HK-2 (cell line): ENCODE measurements at regions not wholly inside any gene's neighbourhood (a gene's known extent, or its start where the extent isn't known, plus 50 kb on each side); places are given as distances from the start of the nearest gene placed in this dataset.
"Not testable (repeated sequence)": the region's sequence is repeated elsewhere in the genome, so short reads cannot be mapped to it uniquely, and the experiment has no call there.

Experiments used
- DNase-seq: peaks from one replicate; pipeline ENCODE4 v3.0.0-alpha.2; 2018; ENCODE audit not compliant: unreplicated experiment

DNA sequence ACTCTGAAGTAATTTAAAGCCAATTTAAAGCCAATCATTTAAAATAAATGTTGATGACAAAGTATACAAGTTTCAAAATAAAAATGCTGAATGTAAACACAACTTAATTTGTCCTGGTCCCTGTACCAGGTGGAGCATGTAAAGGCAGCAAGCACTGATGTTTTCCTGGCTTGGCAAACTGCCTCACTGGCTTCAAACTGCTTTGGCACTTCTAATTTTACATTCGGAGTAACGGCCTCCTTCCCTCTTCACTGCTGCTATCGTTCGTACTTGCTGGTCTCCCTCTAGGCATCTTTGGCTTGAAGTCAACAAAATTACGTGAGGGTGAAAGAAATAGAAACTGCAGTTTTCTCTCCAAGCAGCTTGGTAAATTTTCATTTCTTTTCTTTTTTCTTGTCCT, 287.9 kb downstream of the LTN1 start:
- no peak for DNase-seq

DNA sequence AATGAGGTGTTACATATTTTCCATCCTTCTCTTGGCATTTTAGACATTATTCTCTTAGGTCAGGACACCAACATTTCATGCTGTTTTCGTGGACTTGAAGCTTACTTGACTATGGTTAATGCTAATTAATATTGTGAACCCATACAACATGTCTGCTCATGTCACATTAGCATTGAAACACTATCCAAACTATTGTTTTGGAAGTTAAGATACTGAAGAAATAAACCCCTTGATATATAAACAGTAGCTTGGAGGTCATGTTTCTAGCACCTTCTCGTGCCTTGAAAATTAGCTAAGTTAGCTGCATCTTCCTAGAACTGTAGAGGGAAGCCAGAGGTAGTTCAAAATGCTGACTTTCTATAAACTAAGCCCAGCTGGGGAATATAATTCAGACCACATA, 288.8 kb downstream of the LTN1 start:
- DNase-seq, result no peak

DNA sequence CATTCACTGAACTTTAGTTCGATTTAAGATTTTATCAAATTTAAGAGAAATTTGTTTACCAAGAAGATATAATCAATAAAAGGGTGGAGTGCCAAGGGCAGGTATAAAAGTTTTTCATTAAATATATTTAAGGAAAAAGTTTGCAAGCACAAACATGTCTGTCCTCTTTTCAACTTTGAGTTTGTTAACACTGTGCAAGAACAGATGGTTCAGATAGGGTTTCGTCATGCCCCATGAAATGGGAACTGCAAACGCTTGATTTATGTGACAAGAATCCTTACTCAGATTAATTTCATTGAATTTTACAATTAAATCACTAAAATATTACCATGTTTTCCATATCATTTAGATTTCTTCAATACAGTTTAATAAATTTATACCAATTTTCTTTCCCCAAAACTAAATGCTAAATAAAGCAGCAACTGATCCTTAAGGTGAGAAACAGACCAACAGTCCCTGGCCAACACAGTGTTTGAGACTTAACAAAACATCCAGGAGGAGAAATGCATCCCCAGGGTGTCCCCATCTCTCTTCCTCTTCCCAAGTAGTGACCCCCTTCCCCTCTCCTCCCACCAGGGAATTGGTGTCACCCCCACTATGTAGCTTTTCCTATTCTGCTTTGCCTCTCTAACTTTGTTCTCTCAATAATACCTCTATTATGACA, 292.9 kb downstream of the LTN1 start:
- DNase-seq, result no peak

DNA sequence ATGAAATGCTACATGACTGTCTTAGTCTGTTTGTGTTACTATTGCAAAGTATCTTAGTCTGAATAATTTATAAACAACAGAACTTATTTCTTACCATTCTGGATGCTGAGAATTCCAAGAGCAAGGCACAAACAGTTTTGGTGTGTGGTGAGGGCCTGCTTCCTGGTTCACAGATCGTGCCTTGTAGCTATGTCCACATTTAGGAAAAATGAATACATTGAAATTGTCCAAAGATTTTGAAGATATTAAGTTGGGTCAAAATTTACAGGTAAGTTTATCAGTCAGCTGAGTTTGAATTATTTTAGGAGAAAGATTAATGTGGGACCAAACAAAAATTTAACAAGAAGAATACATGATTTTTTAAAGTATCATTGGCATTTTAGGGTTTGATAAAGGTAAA, 293.5 kb downstream of the LTN1 start:
- DNase-seq, result no peak

DNA sequence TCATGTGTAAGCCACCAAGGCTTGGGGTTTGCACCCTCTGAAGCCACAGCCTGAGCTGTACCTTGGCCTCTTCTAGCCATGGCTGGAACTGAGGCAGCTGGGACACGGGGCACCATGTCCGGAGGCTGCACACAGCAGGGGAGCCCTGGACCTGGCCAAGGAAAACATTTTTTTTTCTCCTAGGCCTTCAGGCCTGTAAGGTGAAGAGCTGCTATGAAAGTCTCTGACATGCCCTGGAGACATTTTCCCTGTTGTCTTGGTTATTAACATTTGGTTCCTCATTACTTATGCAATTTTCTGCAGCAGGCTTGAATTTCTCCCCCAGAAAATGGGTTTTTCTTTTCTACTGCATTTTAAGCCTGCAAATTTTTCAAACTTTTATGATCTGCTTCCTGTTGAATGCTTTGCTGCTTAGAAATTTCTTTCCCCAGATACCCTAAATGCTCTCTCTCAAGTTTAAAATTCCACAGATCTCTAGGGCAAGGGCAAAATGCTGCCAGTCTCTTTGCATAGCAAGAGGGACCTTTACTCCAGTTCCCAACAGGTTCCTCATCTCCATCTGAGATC, 295.8 kb downstream of the LTN1 start:
- no peak for DNase-seq

DNA sequence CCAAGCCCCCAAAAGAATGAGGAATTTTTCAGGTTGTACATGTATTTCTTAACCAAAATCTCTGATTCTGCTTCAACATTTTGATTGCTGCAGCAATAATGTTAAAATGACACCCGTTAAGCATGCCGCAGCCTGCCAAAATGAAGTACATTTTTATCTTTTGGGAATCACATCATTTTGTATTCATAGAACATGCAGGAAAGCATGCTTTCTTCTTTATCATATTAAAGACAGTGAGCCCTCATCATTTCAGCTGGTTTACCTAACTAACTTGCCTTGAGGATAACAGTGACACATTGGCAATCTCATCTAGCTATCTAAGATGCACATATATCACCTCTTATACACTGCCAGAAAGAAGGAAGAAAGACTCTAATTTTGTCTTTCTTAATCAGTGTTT, 299.2 kb downstream of the LTN1 start:
- no peak for DNase-seq

DNA sequence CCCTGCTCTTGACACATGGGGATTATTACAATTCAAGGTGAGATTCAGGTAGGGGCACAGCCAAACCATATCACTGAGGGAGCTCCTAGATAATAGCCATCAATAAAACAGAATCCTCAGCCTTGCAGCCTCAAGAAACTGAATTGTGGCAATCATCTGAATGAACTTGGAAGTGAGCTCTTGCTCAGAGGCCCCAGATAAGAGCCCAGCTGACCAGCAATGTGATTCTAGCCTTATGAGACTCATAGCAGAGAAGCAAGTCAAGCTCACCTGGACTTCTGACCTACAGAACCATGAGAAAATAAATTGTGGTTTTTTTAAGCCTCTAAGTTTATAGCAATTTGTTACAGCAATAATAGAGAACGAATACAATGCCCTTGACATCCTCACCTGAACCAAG, 302.5 kb downstream of the LTN1 start:
- DNase-seq, result no peak

DNA sequence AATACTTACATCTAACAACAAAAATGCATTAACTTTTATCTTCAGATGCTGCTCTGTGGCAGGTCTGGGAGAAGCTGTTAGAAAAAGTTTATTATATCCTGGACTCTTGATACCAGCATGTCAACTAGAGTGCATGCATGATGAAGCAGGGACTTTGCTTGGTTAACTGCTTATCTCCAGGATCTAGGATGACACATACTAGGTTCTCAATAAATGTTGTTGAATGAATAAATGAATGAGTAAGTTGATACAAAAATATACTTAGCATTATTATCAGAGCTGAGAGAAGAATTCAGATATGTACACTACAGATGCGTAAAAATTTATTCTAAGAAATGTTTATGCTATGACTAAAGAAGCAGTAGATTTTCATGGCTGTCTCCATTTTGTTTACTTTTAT, 304.3 kb downstream of the LTN1 start:
- DNase-seq, result no peak

DNA sequence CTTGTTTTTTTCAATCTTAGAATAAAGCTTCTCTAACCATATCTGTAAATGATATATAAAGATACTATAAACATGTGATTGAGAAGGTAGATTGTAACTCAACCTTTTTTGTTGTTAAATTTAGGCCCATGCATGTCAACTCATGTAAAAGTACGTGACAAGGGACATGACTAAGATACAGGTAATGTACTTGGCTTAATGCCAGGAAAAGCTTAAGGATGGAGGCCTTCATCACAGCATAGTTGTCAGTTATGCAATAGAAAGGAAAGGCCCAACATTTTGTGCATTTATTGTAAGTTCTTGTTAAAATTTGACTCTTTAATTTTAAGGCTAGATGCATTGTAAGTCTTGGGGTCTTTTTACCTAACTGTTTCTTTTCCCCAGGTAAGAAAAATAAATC, 305.1 kb downstream of the LTN1 start:
- DNase-seq, result no peak

DNA sequence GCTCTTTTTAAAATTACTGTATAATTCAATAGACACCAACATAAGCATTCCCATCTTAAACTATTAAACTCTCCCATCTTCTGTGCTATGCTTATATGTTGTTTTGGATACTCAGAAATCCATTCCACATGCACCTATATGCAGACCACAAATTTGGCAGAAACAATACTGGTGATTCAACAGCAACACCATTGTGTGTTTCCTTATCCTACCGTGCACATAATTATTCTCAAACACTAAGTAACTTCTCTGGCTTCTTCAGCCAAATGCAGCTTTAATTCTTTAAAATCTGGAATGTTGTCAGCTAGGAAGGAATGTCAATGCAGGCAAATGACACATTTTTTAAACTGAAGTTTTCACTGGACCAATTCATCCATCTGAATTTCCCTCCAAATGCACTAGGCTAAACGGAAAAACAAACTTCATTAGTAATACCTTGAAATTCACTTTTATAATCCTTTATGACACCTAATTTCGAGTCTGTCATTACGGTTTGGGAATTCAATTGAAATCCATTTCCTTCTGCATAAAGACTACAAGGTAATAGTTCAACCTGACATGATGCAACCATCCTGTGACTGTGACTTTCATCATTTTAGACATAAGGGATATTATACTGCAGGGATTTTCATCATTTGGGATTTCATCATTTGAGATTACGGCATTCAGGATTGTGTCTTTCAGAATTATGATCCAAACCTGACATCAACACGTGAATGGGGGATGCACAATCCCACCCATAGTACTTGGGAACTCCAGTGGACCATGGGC, 308.5 kb downstream of the LTN1 start:
- no peak for DNase-seq

DNA sequence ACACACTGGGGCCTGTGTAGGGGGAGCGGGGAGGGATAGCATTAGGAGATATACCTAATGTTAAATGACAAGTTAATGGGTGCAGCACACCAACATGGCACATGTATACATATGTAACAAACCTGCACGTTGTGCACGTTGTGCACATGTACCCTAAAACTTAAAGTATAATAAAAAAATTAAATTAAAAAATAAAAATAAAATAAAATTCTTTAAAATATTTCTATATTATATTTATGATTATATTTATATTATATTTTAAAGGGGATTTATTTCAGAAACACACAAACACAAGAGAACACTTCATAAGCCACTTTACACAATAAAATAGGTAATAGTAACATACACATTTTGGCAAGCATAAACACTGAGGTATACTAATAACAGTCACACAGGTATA, 309.8 kb downstream of the LTN1 start:
- DNase-seq, result not testable (repeated sequence)

DNA sequence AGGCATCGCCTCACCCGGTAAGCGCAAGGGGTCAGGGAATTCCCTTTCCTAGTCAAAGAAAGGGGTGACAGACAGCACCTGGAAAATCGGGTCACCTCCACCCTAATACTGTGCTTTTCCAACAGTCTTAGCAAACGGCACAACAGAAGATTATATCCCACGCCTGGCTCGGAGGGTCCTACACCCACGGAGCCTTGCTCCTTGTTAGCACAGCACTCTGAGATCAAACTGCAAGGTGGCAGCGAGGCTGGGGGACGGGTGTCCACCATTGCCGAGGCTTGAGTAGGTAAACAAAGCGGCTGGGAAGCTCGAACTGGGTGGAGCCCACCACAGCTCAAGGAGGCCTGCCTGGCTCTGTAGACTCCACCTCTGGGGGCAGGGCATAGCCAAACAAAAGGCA, 315.6 kb downstream of the LTN1 start:
- DNase-seq, result not testable (repeated sequence)

DNA sequence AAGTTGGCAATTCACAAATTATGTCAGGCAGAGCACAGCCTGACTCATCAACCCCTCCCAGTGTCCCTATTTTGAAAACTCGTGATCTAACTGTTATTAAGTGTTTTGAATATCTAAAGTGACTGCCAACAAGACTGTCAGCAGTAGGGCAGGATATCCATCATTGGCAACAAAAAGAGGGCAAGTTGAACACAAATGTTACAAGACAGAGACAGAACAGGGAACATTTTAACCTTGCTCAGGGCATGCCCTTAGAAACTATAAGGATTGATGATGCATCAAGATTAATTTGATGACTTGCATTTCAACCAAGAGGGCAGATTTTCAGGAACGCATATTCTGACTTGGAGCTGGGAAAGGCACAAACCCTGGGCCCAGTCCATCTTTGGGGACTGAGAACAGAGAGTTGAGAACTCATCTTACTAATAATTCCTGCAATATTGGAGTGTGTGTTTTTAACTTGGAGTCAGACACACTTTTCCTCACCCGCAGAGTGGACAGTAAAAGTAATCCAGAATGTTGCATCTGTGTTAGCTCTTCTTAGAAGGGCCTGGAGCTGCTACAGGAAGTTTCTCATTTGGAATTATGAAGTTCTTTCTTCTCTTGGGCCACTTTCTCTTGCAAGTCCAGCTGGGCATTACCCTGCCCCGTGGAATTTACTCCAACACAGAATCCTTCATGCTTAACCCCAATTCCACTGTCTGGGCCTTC, 317.2 kb downstream of the LTN1 start:
- DNase-seq, result no peak

DNA sequence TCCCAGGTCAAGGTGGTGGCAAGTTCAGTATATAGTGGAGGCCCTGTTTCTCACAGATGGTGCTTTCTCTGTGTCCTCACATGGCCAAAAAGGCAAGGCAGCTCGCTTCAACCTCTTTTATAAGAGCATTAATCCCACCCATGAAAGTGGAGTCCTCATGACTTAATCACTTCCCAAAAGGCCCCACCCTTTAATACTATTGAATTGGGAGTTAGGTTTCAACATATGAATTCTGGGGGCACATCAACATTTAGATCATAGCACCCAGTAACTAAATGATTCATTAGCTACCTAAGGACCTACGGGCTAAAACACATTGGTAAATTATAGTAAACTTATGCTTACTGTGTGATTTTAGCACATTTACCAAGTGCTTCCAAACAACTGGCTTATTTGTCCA, 317.9 kb downstream of the LTN1 start:
- DNase-seq, result no peak

DNA sequence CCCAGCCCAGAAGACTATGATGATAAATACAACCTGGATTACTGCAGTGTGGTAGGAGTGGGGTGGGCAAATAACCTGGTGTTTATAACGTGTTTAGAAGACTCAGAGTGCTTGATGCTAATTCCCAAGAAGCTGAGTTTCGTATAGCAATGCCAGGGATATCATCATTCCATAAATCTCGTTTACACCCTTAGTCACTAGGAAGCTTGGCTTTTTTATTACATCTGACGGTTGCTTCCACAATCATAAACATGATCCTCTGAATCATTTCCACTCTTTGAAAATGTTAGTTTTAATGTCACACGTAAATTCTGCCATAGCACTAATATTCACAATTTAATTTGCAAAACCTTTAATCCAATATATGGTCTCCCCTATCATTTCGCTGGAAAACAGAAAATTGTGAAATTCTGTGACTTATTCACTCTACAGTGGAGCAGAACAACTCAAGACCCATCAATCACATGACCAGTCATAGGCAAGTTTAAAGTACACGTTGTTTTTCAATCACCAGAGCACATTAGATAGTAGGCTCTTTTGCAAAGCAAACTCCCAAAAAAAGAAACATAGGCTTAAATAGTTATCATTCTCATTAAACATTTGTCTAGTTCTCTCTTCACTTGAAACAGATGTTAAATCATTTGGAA, 321.0 kb downstream of the LTN1 start:
- no peak for DNase-seq

DNA sequence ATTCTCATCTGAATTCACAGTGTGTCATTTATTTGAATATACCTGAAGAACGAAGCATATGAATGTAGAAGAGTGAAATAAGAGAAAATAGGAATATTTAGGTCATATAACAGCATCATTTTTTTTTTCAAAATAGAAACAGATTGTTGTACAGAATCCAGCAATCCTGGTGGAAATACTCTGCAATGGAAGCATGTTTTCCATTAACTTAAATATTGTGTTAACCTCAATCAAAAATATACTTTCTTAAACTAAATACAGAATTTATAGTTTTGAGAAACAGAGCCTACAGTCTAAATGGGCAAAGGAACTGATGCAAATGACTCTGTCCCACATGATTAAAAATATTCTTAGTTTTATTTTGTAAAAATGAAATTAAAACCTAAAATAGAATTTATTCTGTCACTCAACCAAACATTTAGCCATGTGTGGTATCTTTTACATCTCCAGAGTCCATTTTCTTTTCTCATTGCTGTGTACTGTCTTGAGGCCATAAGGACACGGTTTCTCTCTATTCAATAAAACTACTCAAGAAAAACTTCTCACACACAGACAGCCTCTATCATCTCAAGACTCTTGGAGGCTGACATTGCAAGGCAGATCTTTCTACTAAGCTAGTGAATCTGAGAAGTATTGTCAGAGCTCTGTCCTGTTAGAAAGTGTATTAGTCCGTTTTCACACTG, 322.6 kb downstream of the LTN1 start:
- no peak for DNase-seq

DNA sequence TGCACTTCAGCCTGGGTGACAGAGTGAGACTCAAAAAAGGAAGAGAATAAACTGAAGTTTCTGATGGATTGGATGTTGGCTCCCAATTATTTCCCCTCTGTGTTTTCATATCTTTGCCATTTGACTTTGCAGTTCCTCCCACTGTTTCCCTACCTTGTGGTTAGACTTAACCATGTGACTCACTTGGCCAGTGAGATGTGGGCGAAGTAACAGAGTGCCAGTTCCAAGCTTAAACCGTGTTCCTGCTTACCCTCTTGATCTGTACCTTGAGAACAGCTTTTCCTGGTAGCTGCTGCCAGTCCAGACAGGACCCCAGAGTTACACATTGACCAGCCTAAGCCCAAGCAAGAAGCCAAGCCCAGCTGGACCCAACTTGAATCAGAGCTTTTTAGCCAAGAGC, 323.4 kb downstream of the LTN1 start:
- DNase-seq, result no peak

DNA sequence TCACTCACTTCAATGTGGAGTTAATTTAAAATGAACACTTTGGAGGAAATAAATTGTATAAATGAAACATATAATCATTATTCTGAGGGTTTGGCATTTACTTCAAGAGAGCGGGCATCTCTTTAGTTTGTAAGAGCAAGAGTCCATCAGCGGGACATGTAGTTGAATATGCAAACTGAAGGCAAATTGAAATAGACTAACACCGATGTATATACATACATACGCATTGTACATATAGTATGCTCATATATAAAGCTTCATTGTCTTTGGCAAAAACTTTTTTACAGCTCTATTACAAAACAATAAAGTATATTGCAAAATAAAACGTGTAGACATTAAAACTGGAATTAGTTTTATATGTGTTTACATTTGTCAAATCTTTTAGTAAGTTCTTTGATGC, 328.9 kb downstream of the LTN1 start:
- DNase-seq, result no peak

DNA sequence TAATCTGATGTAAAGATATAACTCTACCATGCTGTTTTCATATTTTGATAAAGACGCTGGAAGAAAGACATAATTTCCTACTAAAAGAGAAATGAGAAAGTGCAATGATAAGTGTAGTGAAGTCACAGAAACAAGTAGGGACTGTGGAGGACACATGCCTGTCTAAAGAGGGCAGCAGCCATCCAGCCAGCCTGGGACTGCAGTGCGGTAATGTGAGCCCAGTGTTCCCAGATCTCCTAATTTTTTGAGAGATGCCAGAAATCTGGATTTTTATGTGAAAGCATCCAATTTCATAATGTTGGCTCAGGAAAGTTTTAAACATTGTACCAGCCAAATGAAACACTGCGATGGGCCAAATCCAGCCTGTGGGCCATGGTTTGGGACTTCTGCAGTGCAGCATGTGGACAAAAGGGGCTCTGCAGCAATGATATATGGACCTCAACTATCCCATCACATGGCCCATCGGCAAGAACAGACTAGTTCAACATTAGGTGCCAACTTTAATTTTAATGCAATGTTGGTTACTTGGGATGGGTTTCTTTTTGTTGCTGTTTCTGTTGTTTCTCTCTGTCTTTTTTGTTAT, 329.5 kb downstream of the LTN1 start:
- DNase-seq, result no peak

DNA sequence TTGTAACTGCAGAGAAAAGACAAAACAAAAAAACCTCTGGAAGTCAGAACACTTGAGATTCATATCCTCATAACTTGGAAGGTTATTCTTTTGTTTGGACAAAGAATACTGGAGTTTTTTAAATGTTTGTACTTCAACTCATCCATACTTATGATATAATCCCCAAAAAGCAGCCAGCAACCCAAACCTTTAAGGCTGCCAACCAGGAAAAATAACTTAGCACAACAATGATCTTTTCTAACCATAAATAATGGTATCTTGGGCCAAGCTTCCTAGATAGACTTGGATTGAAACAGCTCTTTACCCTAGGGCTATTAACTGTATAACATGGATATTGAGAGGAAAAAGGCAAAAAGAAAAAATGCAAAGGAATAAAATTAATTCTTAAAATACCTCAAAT, 335.1 kb downstream of the LTN1 start:
- no peak for DNase-seq

DNA sequence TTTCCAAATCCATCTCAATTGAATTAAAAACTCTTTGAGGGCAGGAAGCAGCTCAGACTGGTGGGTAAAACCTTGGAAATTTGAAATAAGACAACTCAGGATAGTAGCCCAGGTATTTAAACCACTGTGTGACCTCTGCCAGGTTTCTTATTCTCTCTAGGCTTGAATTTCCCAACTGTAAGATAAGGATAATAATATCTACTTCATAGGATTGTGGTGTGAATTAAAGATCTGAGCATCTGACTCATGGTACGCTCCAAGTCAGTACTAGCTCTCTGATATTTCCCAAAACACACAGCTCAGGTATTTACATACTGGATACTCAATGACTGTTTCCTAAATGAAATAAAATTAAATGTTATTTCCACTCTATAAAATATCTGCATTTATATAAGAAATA, 337.2 kb downstream of the LTN1 start:
- no peak for DNase-seq
